ENCODE measurements at regions not wholly inside any gene's neighbourhood (a gene's known extent, or its start where the extent isn't known, plus 50 kb on each side); places are given as distances from the start of the nearest gene placed in this dataset.

DNA sequence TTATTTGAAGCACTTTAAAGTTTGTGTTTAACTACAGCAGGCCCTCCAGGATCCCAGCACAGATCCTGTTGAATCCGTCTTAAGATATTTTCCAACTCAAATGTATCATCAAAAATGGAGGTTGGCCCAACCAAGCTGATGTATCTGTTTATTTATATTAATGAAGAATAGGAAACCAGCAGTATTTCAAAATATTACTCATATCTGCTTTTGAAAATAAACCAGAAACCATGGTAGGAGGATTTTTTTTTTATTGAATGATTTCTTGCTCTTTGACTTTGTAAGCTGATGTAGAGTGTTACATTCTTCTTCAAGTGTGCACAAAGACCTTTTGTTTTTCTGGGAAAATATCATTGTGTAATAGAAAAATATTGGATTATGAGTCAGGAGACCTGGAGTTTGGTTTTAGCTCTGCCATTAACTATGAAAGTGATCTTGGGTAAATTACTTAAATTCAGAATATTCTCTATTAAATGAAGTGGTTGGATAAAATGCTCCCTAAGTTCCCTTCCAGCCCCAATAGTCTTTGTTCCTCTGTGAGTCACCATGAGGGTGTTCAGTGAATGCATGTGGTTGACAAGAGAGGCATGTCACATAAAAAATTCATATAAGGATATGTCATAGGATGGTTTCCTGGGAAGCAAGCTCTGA lies 221.3 kb upstream of the GAP43 start (continued):
- TF ChIP-seq, protein P1, sequence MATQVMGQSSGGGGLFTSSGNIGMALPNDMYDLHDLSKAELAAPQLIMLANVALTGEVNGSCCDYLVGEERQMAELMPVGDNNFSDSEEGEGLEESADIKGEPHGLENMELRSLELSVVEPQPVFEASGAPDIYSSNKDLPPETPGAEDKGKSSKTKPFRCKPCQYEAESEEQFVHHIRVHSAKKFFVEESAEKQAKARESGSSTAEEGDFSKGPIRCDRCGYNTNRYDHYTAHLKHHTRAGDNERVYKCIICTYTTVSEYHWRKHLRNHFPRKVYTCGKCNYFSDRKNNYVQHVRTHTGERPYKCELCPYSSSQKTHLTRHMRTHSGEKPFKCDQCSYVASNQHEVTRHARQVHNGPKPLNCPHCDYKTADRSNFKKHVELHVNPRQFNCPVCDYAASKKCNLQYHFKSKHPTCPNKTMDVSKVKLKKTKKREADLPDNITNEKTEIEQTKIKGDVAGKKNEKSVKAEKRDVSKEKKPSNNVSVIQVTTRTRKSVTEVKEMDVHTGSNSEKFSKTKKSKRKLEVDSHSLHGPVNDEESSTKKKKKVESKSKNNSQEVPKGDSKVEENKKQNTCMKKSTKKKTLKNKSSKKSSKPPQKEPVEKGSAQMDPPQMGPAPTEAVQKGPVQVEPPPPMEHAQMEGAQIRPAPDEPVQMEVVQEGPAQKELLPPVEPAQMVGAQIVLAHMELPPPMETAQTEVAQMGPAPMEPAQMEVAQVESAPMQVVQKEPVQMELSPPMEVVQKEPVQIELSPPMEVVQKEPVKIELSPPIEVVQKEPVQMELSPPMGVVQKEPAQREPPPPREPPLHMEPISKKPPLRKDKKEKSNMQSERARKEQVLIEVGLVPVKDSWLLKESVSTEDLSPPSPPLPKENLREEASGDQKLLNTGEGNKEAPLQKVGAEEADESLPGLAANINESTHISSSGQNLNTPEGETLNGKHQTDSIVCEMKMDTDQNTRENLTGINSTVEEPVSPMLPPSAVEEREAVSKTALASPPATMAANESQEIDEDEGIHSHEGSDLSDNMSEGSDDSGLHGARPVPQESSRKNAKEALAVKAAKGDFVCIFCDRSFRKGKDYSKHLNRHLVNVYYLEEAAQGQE (IDR thresholded peaks at IDR 0.05): no peak

- no peak overlapping the region for H3K4me3 ChIP-seq
- no peak overlapping the region for H3K27ac ChIP-seq
- no peak for FAIRE-seq
- ATAC-seq: no peak
- no peak for TF ChIP-seq ZC3H11A (IDR thresholded peaks at IDR 0.05)
- TF ChIP-seq RCOR1 (IDR thresholded peaks at IDR 0.05; ENCODE audit: low read depth, low read length): no peak
- no peak for TF ChIP-seq EP300 (IDR thresholded peaks at IDR 0.05)
- no peak for TF ChIP-seq BHLHE40 (IDR thresholded peaks at IDR 0.05; ENCODE audit: low read depth, low read length)
- no peak for TF ChIP-seq KDM5A (IDR thresholded peaks at IDR 0.05)
- no peak for TF ChIP-seq JUNB (IDR thresholded peaks at IDR 0.05)
- TF ChIP-seq HOXB5 (CRISPR knock-in tag; IDR thresholded peaks at IDR 0.05): no peak
- TF ChIP-seq MYC (IDR thresholded peaks at IDR 0.05; ENCODE audit: borderline replicate concordance, low read length): no peak
- TF ChIP-seq POLR2A (IDR thresholded peaks at IDR 0.05; ENCODE audit: low read length): no peak
- TF ChIP-seq USF2 (IDR thresholded peaks at IDR 0.05): no peak
- DNase-seq (ENCODE audit: low read depth in 1 of 2, low spot score in 1 of 2): no peak
- H3K9me3 ChIP-seq: no peaks in the 10 kb centered on the region
- H3K4me2 ChIP-seq: no peak overlapping the region
- ChIA-PET CTCF (no interaction called here), POLR2A (no interaction called here)
- 0 out of 3 replicates have a peak, but pooled peaks cover 3% of the 10 kb centered on the region for H3K4me1 ChIP-seq
These were observed 220.7 kb upstream of the GAP43 start for GRCh38 chr3:115402651-115403050.

DNA sequence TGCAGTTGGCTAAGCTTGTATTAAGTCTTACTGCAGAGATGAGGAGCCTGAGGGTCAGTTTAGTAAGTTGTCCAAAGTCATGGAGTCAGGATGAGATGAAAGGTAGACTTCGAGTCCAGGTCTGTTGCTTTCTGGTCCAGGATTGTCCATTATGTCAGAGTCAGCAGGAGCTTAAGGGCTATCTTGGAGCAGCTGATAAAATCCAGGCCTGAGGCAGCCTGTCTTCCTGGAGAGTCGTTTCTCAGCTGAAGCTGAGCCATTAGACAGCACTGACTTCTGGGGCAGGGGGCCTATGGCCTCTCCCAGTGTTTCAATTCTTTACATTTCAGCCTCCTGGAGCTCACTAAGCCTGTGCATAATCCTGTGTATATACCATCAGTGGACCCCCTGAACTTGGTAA lies 219.5 kb upstream of the GAP43 start:
- Histone ChIP-seq H3K4me1 (0 out of 3 replicates have a peak, but pooled peaks cover 3% of the 10 kb centered on the region), H3K4me2 (no peak overlapping the region), H3K4me3 (no peak overlapping the region), H3K27ac (no peak overlapping the region), H3K9me3 (no peaks in the 10 kb centered on the region)
- ChIA-PET POLR2A (no interaction called here), CTCF (interaction anchor here (1.0 kb wide), 1 partner anchor 11 kb away, joined by 4 read pairs; no protein-coding TSS in a partner anchor)
- DNase-seq (ENCODE audit: low read depth in 1 of 2, low spot score in 1 of 2) (no peak), FAIRE-seq (no peak), ATAC-seq (no peak)
- TF ChIP-seq JUN (IDR thresholded peaks at IDR 0.05) (no peak), MAZ (IDR thresholded peaks at IDR 0.05; ENCODE audit: borderline replicate concordance, low read depth, low read length) (no peak), CBX8 (IDR thresholded peaks at IDR 0.05) (no peak), ZFP36 (IDR thresholded peaks at IDR 0.05; ENCODE audit: borderline replicate concordance, partially characterized antibody) (no peak), CEBPB (IDR thresholded peaks at IDR 0.05) (no peak), E2F6 (IDR thresholded peaks at IDR 0.05; ENCODE audit: borderline replicate concordance, low read depth) (no peak), NR3C1 (IDR thresholded peaks at IDR 0.05) (no peak), KDM1A (IDR thresholded peaks at IDR 0.05; ENCODE audit: low read depth) (no peak), RARB (CRISPR knock-in tag; IDR thresholded peaks at IDR 0.05) (no peak), BHLHE40 (IDR thresholded peaks at IDR 0.05; ENCODE audit: low read depth, low read length) (no peak), CHD4 (IDR thresholded peaks at IDR 0.05; ENCODE audit: borderline replicate concordance) (no peak), JUNB (IDR thresholded peaks at IDR 0.05) (no peak), EHMT2 (IDR thresholded peaks at IDR 0.05; ENCODE audit: low read depth) (no peak), POLR2AphosphoS2 (conservative IDR thresholded peaks at IDR 0.05; ENCODE audit: low read length) (no peak)
- WGBS (ENCODE audit: missing lambda C conversion rate): 4% methylated on average over 2 of the region's 2 CpGs

Data from A549 (cell line).